NCI-H1105 (cell line): ENCODE measurements at regions not wholly inside any gene's neighbourhood (a gene's known extent, or its start where the extent isn't known, plus 50 kb on each side); places are given as distances from the start of the nearest gene placed in this dataset.
A peak's percentile ranks its signal among the peaks of the same experiment; 100 is the strongest.

Experiments used
- DNase-seq: peaks from one replicate; lab custom pipeline; 2025; lab: John Stamatoyannopoulos, UW

GRCh38 chr7:88700725-88701124, 58.8 kb upstream of the ZNF804B start:
- DNase-seq = no peak

- DNase-seq = no peak
These were observed 65.3 kb upstream of the ZNF804B start for GRCh38 chr7:88694207-88694606.

GRCh38 chr7:88693131-88693530, 66.4 kb upstream of the ZNF804B start:
- no peak for DNase-seq

- DNase-seq = no peak
These were observed 67.0 kb upstream of the ZNF804B start for GRCh38 chr7:88692493-88692892.

- no peak for DNase-seq
These were observed 69.7 kb upstream of the ZNF804B start for GRCh38 chr7:88689821-88690220.

- no peak for DNase-seq
These were observed 71.3 kb upstream of the ZNF804B start for GRCh38 chr7:88688222-88688621.

DNA sequence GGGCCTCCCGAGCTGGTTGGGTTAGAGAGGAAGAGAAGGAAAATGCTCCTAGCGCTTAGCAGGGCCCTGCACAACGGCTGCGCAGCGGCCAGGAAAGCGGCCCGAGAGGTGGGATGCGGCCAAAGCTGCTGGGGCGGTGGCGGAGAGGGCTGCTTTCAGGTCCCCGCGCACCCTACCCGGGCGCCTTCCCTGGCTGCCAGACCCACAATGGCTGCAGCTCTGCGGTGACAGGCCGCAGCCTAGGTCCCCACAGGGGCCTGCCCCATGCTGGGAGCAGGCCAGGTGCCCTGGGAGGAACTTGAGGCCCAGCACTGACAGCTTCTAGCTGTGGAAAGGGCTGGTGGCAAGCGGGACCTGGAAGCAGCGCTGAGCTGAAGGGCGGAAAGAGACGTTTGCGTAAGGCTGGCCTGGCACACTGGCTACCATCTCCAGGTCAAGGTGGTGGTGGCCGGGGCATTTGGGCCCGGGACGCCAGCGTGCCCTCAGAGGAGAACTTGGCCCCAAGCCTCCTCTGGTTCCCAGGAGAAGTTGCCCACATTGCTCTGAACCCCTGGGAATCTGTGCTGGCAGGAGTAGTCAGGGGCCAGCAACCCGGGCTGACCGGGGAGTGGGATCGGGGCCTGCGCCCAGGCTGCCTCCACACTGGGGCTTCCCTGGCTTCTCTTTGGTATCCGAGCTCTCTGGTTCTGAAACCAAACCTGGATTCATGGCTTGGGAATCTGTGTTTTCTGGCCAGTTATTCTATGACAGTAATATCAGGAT, 72.9 kb upstream of the ZNF804B start:
- DNase-seq = no peak

- DNase-seq = no peak
These were observed 77.8 kb upstream of the ZNF804B start for GRCh38 chr7:88681682-88682081.

- no peak for DNase-seq
These were observed 89.0 kb upstream of the ZNF804B start for GRCh38 chr7:88670536-88670935.

DNA sequence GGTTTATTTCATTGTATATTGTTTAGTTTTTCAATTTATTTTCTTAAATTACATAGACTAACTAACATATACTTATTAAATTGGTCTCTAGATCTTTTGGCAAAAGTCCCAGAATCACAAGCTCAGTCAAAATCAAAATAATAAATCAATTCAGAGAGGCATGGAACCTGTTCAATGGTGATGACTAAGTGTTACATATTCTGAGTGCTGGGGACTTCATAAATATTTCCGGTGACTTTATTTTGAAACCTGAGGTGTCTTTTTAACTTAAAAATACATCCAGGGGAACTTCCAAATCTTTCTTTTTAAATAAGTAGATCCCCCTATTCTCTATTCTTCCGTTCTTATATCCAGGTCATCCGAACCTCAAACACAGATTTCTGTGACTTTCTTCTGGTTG, 89.6 kb upstream of the ZNF804B start:
- DNase-seq = peak; percentile 14

GRCh38 chr7:88668591-88668990, 90.9 kb upstream of the ZNF804B start:
- DNase-seq = no peak

DNA sequence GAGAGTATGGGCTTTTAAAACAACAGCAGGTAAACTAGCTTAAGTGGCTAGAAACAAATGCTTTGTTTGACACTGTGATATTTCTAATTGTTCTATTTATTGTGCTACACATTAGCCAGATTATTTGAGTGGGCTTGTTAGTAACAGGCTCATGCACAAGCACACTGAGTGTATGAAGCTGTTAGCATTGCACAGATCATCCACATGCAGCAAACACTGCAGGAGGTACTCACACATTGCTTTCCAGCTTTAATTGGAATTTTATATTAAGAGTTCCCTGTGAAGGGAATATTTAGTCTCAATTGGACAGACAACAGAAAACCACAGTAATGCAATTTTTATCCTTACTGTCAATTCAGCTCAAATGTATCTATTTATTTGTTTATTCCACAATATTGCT, 92.9 kb upstream of the ZNF804B start:
- no peak for DNase-seq

GRCh38 chr7:88665892-88666514, 93.5 kb upstream of the ZNF804B start:
- DNase-seq = no peak

DNA sequence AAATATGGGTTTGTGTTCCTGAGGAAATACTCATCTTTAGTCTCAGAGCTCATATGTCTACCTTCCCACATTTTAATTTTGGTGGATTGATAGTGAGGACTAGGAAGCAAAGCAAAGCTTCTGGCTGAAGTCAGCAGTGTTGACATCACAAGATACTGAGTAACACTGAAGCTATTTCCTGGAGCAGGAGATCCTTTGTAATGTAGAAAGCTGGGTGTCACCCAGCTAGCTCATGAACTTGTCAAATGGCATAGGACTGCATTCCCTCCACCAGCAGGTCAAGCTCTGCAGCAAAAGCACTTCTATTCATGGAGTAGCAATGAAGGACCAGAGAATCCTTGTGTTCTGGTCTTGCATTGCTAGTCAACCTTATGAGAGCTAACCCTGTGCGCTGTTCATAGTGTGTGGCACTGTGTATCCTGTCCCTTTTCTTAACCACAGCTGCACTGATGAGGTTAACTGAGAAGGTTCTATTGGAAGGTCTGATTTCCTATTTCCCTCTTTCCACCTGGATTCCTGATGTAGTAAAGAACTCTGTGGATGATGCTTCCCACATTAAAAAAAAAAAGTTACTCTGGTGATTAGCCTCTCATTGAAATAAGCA, 94.8 kb upstream of the ZNF804B start:
- DNase-seq = no peak

GRCh38 chr7:88661921-88662320, 97.6 kb upstream of the ZNF804B start:
- peak; percentile 37 for DNase-seq

DNA sequence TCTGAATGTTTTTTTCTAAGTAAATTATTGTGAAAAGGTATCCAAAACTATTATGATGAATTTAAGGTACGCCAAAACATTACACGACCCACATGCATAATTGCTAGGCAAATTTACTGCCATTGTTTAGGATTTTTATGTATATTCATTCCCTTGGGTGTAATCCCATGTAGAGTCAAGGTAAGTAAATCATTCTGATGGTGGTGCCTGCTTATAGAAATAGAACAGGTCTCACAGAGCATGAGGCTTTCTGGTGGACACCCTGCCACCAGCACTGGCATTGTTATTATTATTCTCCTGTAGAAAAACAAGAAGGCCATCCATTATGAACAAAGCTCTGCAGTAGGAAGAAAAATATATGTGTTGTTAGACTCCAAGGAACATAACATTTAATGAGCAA, 111.7 kb upstream of the ZNF804B start:
- DNase-seq = no peak

DNA sequence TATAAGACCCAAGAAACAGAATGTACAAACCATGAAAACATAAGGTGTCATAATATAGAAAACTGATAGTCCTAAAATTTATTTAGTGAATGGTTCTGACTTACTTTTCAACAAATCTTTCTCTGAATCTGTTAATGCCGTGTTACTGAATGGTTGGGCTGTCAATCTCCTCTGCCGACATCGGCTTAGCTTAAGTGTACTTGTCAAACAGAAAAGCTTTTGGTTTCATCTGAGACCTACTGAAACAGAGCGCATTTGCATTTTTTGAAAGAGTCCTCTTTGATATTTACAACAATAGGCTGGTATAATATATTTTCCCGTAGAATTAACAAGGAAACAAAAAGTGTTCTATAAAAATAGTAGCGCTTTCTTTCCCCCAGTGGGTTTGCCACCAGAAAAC, 120.9 kb upstream of the ZNF804B start:
- DNase-seq = no peak

GRCh38 chr7:88637795-88638194, 121.7 kb upstream of the ZNF804B start:
- DNase-seq = no peak

- no peak for DNase-seq
These were observed 124.4 kb upstream of the ZNF804B start for GRCh38 chr7:88635149-88635548.

GRCh38 chr7:88629559-88629958, 129.9 kb upstream of the ZNF804B start:
- no peak for DNase-seq

GRCh38 chr7:88628363-88629085, 131.0 kb upstream of the ZNF804B start:
- DNase-seq = no peak

DNA sequence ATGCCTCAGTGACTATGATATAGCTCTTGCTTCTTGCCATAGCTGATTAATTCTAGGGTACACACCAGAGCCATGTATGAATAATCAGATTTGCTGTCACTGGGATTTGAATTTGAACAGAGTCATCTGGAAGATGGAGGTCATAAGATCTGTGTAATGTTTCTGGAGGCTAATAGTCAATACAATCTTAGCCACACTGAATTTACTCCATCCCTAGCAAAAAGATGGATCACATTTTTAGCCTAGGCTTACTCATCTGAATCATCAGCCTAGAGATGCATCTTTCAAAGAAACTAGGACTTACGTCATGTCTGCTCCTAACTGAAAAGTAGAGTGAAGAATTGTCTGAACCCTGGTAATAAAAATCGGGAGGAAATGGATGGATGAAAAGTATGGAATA, 142.3 kb upstream of the ZNF804B start:
- no peak for DNase-seq

GRCh38 chr7:88615336-88615735, 144.2 kb upstream of the ZNF804B start:
- DNase-seq = no peak
